IPS-20b (cell line): ENCODE measurements at regions not wholly inside any gene's neighbourhood (a gene's known extent, or its start where the extent isn't known, plus 50 kb on each side); places are given as distances from the start of the nearest gene placed in this dataset.
A peak's percentile ranks its signal among the peaks of the same experiment; 100 is the strongest.
"Not testable (repeated sequence)": the region's sequence is repeated elsewhere in the genome, so short reads cannot be mapped to it uniquely, and the experiment has no call there.

Source experiments
- H3K27ac ChIP-seq: one replicate; pipeline ENCODE4 v1.5.1; 2013; ENCODE audit warnings: low read length
- H3K27me3 ChIP-seq: 2 replicates; pipeline ENCODE4 v1.6.1; 2013; ENCODE audit warnings: mild to moderate bottlenecking, low read length, inconsistent platforms; ENCODE audit not compliant: insufficient read depth
- H3K36me3 ChIP-seq: 2 replicates; pipeline ENCODE4 v1.6.1; 2013; ENCODE audit warnings: low read depth, mild to moderate bottlenecking, inconsistent platforms, low read length, moderate library complexity; ENCODE audit not compliant: insufficient read depth
- H3K4me1 ChIP-seq: 2 replicates; pipeline ENCODE4 v1.6.1; 2013; ENCODE audit warnings: mild to moderate bottlenecking, control low read depth, inconsistent platforms, low read length, moderate library complexity; ENCODE audit not compliant: insufficient read depth
- H3K4me3 ChIP-seq: 2 replicates; pipeline ENCODE4 v1.5.1; 2013; ENCODE audit warnings: mild to moderate bottlenecking, low read length, inconsistent platforms
- H3K9ac ChIP-seq: 2 replicates; pipeline ENCODE4 v1.6.1; 2013; ENCODE audit warnings: low read depth, mild to moderate bottlenecking, inconsistent platforms, low read length, moderate library complexity
- H3K9me3 ChIP-seq: 2 replicates; pipeline ENCODE4 v1.6.1; 2013; ENCODE audit warnings: mild to moderate bottlenecking, low read depth, low read length, inconsistent platforms; ENCODE audit not compliant: insufficient read depth

DNA sequence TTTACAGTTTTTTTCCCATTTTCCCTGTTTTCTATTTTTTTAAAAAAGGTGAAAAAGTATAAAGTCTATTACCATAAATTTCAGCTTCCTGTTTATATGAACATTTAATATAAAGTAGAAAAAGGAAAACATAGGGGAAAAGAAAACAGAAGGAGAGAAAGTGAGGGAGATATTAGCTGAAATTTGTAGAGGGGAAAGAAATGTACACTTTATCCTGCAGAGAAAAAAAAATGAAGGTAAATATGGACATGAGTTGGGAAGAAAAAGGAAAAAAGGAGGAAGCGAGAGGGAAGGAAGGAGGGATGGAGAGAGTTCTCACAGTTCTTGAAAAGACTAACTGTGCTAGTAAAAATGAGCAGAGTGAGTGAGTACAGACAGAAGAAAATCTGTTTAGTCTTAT is 91.6 kb upstream of the BTG1 start:
- Histone ChIP-seq H3K4me1 (no peaks in the 10 kb centered on the region), H3K27ac (no peak overlapping the region), H3K36me3 (no peaks in the 10 kb centered on the region), H3K4me3 (no peak overlapping the region), H3K9me3 (no peaks in the 10 kb centered on the region), H3K27me3 (no peaks in the 10 kb centered on the region), H3K9ac (no peak overlapping the region)

DNA sequence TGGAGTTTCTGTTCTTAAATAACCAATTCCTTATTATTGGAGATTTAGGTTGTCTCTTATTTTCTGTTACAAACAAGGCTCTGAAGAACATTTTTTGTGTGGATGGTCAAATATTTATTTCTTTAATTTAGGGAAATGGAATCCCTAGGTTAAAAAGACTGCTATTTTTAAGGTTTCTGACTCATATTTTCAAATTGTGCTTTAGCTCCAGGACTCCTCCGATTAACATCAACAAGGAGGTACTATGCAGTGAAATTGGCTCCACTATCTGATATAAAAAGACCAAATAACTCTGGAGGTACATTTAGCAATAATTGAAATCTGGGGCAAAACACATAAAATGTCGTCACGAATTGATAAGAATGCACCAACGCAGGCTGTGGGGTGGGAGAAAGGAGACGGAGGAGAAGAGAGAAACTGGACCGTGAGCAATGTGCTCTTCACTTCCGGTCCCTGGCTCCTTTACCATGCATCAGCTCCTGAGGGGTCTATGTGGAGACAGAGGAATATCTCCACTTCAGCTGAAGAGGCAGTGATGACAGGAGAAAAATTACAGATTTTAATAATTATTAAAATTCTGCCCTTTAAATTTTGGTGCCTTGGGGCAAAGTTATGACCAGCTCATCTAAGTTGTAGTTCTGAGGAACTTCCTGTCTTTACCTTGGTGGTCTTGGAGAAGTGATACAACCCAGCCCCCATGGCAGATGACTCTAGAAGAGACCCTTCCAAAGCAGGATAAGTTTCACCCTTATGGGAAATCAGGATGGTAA is 90.2 kb upstream of the BTG1 start:
- Histone ChIP-seq H3K36me3 (no peaks in the 10 kb centered on the region), H3K4me3 (no peak overlapping the region), H3K27me3 (no peaks in the 10 kb centered on the region), H3K4me1 (no peaks in the 10 kb centered on the region), H3K27ac (no peak overlapping the region), H3K9me3 (no peaks in the 10 kb centered on the region), H3K9ac (no peak overlapping the region)

DNA sequence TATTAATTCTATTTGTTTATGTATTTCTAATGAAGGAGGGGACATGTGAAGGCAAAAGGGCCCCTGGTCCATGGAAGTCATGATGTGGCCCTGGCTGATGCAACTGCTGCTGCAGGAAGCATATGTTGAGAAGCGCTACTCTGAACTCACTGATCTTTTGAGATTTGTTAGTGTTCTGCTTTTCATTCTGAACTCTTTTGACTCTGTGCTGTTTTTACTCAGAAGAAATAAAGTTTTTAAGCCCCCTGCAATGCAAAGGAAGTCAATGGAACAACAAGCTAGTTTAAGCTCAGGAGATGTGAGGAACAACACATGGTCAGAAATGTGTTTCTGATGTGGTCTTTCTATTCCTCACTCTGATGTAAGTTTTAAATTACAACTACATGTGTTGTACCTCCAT is 88.9 kb upstream of the BTG1 start:
- no peaks in the 10 kb centered on the region for H3K27me3 ChIP-seq
- no peak overlapping the region for H3K4me3 ChIP-seq
- H3K27ac ChIP-seq: no peak overlapping the region
- H3K36me3 ChIP-seq: no peaks in the 10 kb centered on the region
- no peaks in the 10 kb centered on the region for H3K4me1 ChIP-seq
- no peaks in the 10 kb centered on the region for H3K9me3 ChIP-seq
- H3K9ac ChIP-seq: no peak overlapping the region

DNA sequence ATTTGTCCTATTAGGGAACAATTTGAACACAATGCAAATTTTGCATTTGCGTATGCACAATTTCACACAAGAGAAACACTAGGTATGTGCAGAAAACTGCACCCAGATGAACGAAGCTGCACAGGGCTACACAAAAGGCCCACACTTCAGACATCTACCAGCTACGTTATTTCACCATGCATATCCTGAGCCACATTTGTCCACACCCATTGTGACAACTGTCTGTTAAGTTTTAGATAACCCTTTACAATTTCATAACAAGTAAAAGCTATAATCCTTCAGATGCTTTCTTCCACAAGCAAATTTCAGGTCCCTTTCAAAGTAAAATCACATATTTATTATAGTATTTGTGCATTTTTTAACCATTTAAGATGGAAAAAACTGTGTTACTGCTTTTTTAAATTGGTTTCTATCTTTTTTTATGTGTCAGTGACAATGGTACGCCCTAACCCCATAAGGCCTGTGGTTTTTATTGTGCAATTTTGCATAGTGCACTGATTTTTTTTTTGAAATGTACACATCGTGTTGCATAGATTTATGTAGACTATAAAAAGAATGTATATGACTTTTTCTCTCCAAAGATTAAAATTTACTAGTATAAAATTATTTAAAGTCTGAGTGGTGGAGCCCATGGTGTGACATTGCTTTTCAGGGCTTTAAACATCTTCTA is 87.8 kb upstream of the BTG1 start:
- no peak overlapping the region for H3K9ac ChIP-seq
- no peaks in the 10 kb centered on the region for H3K27me3 ChIP-seq
- no peak overlapping the region for H3K4me3 ChIP-seq
- no peaks in the 10 kb centered on the region for H3K4me1 ChIP-seq
- no peaks in the 10 kb centered on the region for H3K9me3 ChIP-seq
- H3K36me3 ChIP-seq: no peaks in the 10 kb centered on the region
- no peak overlapping the region for H3K27ac ChIP-seq

DNA sequence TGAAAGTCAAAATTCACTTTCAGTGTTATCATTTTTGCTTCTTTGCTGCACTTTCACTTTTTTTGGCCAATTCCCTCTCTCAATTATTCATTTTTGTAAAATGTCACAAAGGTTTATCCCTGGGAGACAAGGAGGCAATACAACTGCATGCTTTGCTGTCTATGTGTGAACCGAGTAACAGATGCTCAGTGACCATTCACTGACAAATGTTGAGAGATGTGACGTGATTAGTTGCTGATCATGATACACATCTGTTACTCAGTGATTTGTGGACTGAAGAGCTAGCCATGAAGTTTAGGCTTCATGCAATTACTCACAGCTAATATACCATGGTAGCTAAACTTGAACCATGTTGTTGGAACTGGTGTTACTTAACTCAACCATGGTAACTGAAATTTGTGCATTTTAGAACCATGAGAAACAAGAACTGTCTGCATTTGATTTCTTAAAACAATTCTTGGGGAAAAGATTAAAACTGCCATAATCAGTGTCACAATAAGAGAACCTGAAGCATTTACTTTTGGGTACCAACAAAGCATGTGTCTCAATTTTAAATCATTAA is 86.8 kb upstream of the BTG1 start:
- not testable (repeated sequence) for H3K27me3 ChIP-seq, H3K27ac ChIP-seq, H3K36me3 ChIP-seq, H3K4me1 ChIP-seq, H3K9me3 ChIP-seq, H3K4me3 ChIP-seq, H3K9ac ChIP-seq

DNA sequence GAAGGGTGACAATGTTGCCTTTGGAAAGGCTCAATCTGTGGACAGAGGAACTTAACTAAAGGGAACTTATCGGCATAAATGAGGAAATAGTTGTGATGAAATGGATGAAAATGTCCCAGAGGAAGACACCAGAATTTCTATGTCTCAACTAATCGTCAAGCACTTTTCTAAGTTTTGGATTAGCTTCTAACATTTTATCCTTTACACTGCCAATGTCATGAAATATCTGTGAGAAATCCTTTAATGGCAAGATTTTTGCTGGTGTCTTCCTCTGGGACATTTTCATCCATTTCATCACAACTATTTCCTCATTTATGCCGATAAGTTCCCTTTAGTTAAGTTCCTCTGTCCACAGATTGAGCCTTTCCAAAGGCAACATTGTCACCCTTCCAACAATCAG is 86.3 kb upstream of the BTG1 start:
- not testable (repeated sequence) for H3K27me3 ChIP-seq, H3K36me3 ChIP-seq, H3K4me3 ChIP-seq, H3K9ac ChIP-seq, H3K4me1 ChIP-seq, H3K9me3 ChIP-seq, H3K27ac ChIP-seq

DNA sequence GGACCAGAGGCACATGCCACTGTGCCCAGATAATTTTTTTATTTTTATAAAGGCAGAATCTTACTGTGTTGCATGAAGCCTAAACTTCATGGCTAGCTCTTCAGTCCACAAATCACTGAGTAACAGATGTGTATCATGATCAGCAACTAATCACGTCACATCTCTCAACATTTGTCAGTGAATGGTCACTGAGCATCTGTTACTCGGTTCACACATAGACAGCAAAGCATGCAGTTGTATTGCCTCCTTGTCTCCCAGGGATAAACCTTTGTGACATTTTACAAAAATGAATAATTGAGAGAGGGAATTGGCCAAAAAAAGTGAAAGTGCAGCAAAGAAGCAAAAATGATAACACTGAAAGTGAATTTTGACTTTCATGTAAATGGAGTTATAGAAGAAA is 85.9 kb upstream of the BTG1 start:
- H3K9ac ChIP-seq, H3K9me3 ChIP-seq, H3K36me3 ChIP-seq, H3K27ac ChIP-seq, H3K4me3 ChIP-seq, H3K4me1 ChIP-seq, H3K27me3 ChIP-seq: not testable (repeated sequence)

DNA sequence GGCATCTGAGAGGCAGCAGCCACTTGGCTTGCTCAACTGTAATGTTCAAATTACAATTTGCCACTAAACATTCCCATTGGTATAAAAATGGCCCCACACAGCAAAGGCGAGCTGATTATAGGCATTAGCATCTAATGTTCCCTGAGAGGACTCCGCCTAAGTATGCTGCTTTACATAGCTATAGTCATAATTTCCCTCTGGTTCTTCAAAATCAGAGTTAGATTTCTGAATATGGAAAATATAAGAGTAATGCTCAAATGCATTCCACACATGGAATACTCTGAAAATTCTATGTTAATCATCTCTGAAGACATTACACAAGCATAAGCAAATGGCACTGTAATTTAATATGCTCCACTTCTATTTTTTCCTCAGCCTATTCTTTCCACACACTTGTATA is 83.7 kb upstream of the BTG1 start:
- Histone ChIP-seq H3K4me1 (peaks cover 16% of the 10 kb centered on the region; the same call in 1 of the 2 replicates), H3K27ac (no peak overlapping the region), H3K27me3 (no peaks in the 10 kb centered on the region), H3K36me3 (no peaks in the 10 kb centered on the region), H3K9ac (no peak overlapping the region), H3K4me3 (no peak overlapping the region), H3K9me3 (no peaks in the 10 kb centered on the region)

DNA sequence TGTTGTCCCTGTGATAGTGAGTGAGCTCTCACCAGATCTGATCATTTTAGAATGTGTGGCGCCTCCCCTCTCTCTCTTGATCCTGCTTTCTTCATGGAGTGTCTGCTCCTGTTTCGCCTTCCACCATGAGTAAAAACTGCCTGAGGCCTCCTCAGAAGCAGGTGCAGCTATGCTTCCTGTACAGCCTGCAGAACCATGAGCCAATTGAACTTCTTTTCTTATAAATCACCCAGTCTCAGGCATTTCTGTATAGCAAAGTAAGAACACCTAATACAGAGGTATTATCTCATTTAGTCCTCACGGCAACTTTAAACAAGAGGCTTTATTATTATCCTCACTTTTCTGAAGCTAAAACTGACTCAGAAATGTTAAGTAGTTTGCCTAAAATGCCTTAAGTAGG is 81.3 kb upstream of the BTG1 start:
- no peak overlapping the region for H3K27ac ChIP-seq
- H3K4me3 ChIP-seq: no peak overlapping the region
- no peaks in the 10 kb centered on the region for H3K27me3 ChIP-seq
- H3K9ac ChIP-seq: no peak overlapping the region
- no peaks in the 10 kb centered on the region for H3K36me3 ChIP-seq
- H3K4me1 ChIP-seq: peaks cover 16% of the 10 kb centered on the region; the same call in 1 of the 2 replicates
- no peaks in the 10 kb centered on the region for H3K9me3 ChIP-seq

DNA sequence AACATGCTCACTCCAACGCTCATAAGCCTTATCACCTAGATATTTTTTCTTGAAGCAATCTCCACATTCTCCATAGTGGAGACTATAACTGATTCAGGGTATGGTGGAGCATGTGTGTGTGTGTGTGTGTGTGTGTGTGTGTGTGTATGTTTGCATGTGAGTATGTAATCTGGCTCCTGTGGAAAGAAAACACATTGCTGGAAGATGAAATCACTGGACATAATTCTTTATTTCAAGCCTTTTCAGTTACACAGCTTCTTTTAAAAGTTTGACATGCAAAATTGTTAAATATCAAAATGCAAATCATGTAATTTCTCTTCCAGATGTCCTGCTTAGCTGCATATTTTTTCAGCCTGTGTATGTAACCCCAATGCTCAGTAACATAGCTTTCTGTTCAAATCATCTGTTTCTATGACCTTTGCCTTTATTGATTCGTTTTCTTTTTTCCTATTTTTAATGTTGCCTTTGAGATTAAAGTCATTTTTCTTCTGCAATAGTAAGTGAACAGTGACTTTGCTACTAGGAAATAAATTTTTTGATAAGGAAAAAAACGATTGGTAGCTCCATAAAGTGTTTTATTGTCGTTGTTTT is 80.5 kb upstream of the BTG1 start:
- H3K9me3 ChIP-seq: no peaks in the 10 kb centered on the region
- no peaks in the 10 kb centered on the region for H3K36me3 ChIP-seq
- no peak overlapping the region for H3K4me3 ChIP-seq
- H3K27ac ChIP-seq: no peak overlapping the region
- H3K4me1 ChIP-seq: peaks cover 20% of the 10 kb centered on the region; the same call in 1 of the 2 replicates
- H3K9ac ChIP-seq: no peak overlapping the region
- H3K27me3 ChIP-seq: no peaks in the 10 kb centered on the region

DNA sequence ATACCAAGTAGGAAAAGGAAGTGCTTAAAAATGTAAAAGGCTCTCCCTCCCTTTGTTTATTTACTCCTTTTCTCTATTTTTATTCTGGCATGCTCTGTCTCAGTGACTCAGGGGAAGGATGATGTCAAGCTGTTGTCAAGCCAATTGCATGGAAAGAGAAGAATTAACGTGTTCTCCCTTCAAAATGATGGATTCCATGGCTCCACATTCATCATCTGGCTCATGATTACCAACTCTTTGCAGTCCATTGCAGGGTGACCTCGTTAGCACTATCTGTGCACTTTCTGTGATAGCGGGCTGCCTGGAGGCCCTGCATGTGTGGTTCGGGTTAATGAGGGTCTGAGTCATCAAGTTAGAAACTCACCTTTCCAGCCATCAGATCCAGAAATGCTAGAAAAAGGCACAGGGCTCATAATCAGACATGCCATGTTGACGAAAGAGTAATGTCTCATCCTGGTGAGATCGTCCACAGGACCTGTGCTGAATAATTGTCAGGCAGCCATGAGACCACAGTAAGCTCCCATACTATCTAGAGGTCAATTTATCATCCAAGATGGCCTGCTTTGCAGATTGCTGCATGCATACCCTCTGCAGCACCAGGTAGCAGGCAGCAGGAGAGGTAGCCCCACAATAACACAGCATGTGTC is 79.2 kb upstream of the BTG1 start:
- Histone ChIP-seq H3K27me3 (no peaks in the 10 kb centered on the region), H3K4me3 (peak overlapping the region; percentile 25; the same call in 1 of the 2 replicates), H3K36me3 (no peaks in the 10 kb centered on the region), H3K27ac (no peak overlapping the region), H3K9me3 (no peaks in the 10 kb centered on the region), H3K4me1 (peaks cover 21% of the 10 kb centered on the region; the same call in 1 of the 2 replicates), H3K9ac (no peak overlapping the region)
